ENCODE measurements at regions not wholly inside any gene's neighbourhood (a gene's known extent, or its start where the extent isn't known, plus 50 kb on each side); places are given as distances from the start of the nearest gene placed in this dataset.
"Not testable (repeated sequence)": the region's sequence is repeated elsewhere in the genome, so short reads cannot be mapped to it uniquely, and the experiment has no call there.

- DNase-seq: no peak
- no peaks in the 10 kb centered on the region for H3K36me3 Mint-ChIP-seq
- no peaks in the 10 kb centered on the region for H3K4me1 Mint-ChIP-seq
- peaks cover 5 to 30% (median 7%) of the 10 kb centered on the region in 6 donors for H3K9me3 Mint-ChIP-seq
- H3K4me3 Mint-ChIP-seq: no peak overlapping the region
- no peak overlapping the region for H3K27ac Mint-ChIP-seq
- peaks cover 0 to 4% (median 0%) of the 10 kb centered on the region in 3 donors for H3K27me3 Mint-ChIP-seq (ENCODE audit: low read depth in 3 of 3)
Observed at GRCh38 chr10:108363576-108363975, 1199.1 kb upstream of the SORCS1 start.

GRCh38 chr10:108362961-108363360, 1198.5 kb upstream of the SORCS1 start:
- H3K27ac Mint-ChIP-seq: no peak overlapping the region
- DNase-seq: no peak
- peaks cover 5 to 29% (median 7%) of the 10 kb centered on the region in 6 donors for H3K9me3 Mint-ChIP-seq
- no peaks in the 10 kb centered on the region for H3K4me1 Mint-ChIP-seq
- no peak overlapping the region for H3K4me3 Mint-ChIP-seq
- peaks cover 0 to 4% (median 0%) of the 10 kb centered on the region in 3 donors for H3K27me3 Mint-ChIP-seq (ENCODE audit: low read depth in 3 of 3)
- no peaks in the 10 kb centered on the region for H3K36me3 Mint-ChIP-seq

GRCh38 chr10:108362296-108362695, 1197.8 kb upstream of the SORCS1 start:
- H3K4me1 Mint-ChIP-seq: no peaks in the 10 kb centered on the region
- no peak for DNase-seq
- H3K27me3 Mint-ChIP-seq (ENCODE audit: low read depth in 3 of 3): peaks cover 0 to 4% (median 0%) of the 10 kb centered on the region in 3 donors
- no peaks in the 10 kb centered on the region for H3K36me3 Mint-ChIP-seq
- H3K4me3 Mint-ChIP-seq: no peak overlapping the region
- peaks cover 5 to 29% (median 7%) of the 10 kb centered on the region in 6 donors for H3K9me3 Mint-ChIP-seq
- no peak overlapping the region for H3K27ac Mint-ChIP-seq

GRCh38 chr10:108360187-108360586, 1195.7 kb upstream of the SORCS1 start:
- Mint-ChIP-seq H3K4me3 (no peak overlapping the region), H3K4me1 (no peaks in the 10 kb centered on the region), H3K27me3 (ENCODE audit: low read depth in 3 of 3) (peaks cover 0 to 4% (median 0%) of the 10 kb centered on the region in 3 donors), H3K9me3 (peaks cover 6 to 31% (median 10%) of the 10 kb centered on the region in 6 donors), H3K27ac (no peak overlapping the region), H3K36me3 (no peaks in the 10 kb centered on the region)
- no peak for DNase-seq

- peaks cover 0 to 2% (median 0%) of the 10 kb centered on the region in 3 donors for H3K27me3 Mint-ChIP-seq (ENCODE audit: low read depth in 3 of 3)
Observed at GRCh38 chr10:108358912-108359311, 1194.4 kb upstream of the SORCS1 start.

GRCh38 chr10:108352771-108353170, 1188.3 kb upstream of the SORCS1 start:
- Mint-ChIP-seq H3K9me3 (peaks cover 2 to 35% (median 9%) of the 10 kb centered on the region in 6 donors), H3K4me1 (no peaks in the 10 kb centered on the region), H3K4me3 (no peak overlapping the region), H3K36me3 (no peaks in the 10 kb centered on the region), H3K27me3 (ENCODE audit: low read depth in 3 of 3) (no peaks in the 10 kb centered on the region), H3K27ac (no peak overlapping the region)
- DNase-seq: no peak

More at GRCh38 chr10:108358912-108359311, 1194.4 kb upstream of the SORCS1 start:
- H3K4me3 Mint-ChIP-seq: no peak overlapping the region
- H3K9me3 Mint-ChIP-seq: peaks cover 6 to 32% (median 11%) of the 10 kb centered on the region in 6 donors
- H3K36me3 Mint-ChIP-seq: no peaks in the 10 kb centered on the region
- DNase-seq: no peak
- no peaks in the 10 kb centered on the region for H3K4me1 Mint-ChIP-seq
- no peak overlapping the region for H3K27ac Mint-ChIP-seq

- Mint-ChIP-seq H3K36me3 (no peaks in the 10 kb centered on the region), H3K4me1 (no peaks in the 10 kb centered on the region), H3K9me3 (peaks cover 2 to 25% (median 9%) of the 10 kb centered on the region in 6 donors), H3K27ac (no peak overlapping the region), H3K4me3 (no peak overlapping the region), H3K27me3 (ENCODE audit: low read depth in 3 of 3) (peaks cover 0 to 3% (median 0%) of the 10 kb centered on the region in 3 donors)
- no peak for DNase-seq
Observed at GRCh38 chr10:108348215-108348614, 1183.7 kb upstream of the SORCS1 start.

- Mint-ChIP-seq H3K36me3 (no peaks in the 10 kb centered on the region), H3K4me3 (no peak overlapping the region), H3K4me1 (no peaks in the 10 kb centered on the region), H3K27ac (no peak overlapping the region), H3K27me3 (ENCODE audit: low read depth in 3 of 3) (peaks cover 0 to 3% (median 0%) of the 10 kb centered on the region in 3 donors), H3K9me3 (peaks cover 2 to 22% (median 10%) of the 10 kb centered on the region in 6 donors)
- no peak for DNase-seq
Observed at GRCh38 chr10:108346066-108346465, 1181.6 kb upstream of the SORCS1 start.

- H3K4me1 Mint-ChIP-seq: no peaks in the 10 kb centered on the region
- H3K9me3 Mint-ChIP-seq: peaks cover 4 to 33% (median 15%) of the 10 kb centered on the region in 6 donors
- DNase-seq: no peak
- H3K36me3 Mint-ChIP-seq: no peaks in the 10 kb centered on the region
- peaks cover 0 to 2% (median 0%) of the 10 kb centered on the region in 3 donors for H3K27me3 Mint-ChIP-seq (ENCODE audit: low read depth in 3 of 3)
- H3K4me3 Mint-ChIP-seq: no peak overlapping the region
- H3K27ac Mint-ChIP-seq: no peak overlapping the region
Observed at GRCh38 chr10:108338146-108338545, 1173.6 kb upstream of the SORCS1 start.

- Mint-ChIP-seq H3K27ac (no peak overlapping the region), H3K4me1 (no peaks in the 10 kb centered on the region)
Observed at GRCh38 chr10:108336836-108337235, 1172.3 kb upstream of the SORCS1 start.

GRCh38 chr10:108327706-108328105, 1163.2 kb upstream of the SORCS1 start:
- Mint-ChIP-seq H3K4me3 (no peak overlapping the region), H3K27me3 (ENCODE audit: low read depth in 3 of 3) (peaks cover 0 to 2% (median 0%) of the 10 kb centered on the region in 3 donors), H3K9me3 (peaks cover 7 to 27% (median 11%) of the 10 kb centered on the region in 6 donors), H3K36me3 (no peaks in the 10 kb centered on the region), H3K27ac (no peak overlapping the region), H3K4me1 (no peaks in the 10 kb centered on the region)
- no peak for DNase-seq

More at GRCh38 chr10:108336836-108337235, 1172.3 kb upstream of the SORCS1 start:
- DNase-seq: no peak
- peaks cover 4 to 40% (median 15%) of the 10 kb centered on the region in 6 donors for H3K9me3 Mint-ChIP-seq
- H3K4me3 Mint-ChIP-seq: no peak overlapping the region
- H3K27me3 Mint-ChIP-seq (ENCODE audit: low read depth in 3 of 3): peaks cover 0 to 2% (median 0%) of the 10 kb centered on the region in 3 donors
- H3K36me3 Mint-ChIP-seq: no peaks in the 10 kb centered on the region

GRCh38 chr10:108323274-108323798, 1158.8 kb upstream of the SORCS1 start:
- Mint-ChIP-seq H3K4me1 (no peaks in the 10 kb centered on the region), H3K9me3 (peaks cover 4 to 28% (median 14%) of the 10 kb centered on the region in 6 donors), H3K4me3 (no peak overlapping the region), H3K36me3 (no peaks in the 10 kb centered on the region), H3K27ac (no peak overlapping the region), H3K27me3 (ENCODE audit: low read depth in 3 of 3) (peaks cover 0 to 4% (median 0%) of the 10 kb centered on the region in 3 donors)
- DNase-seq: no peak

- peaks cover 0 to 3% (median 0%) of the 10 kb centered on the region in 3 donors for H3K27me3 Mint-ChIP-seq (ENCODE audit: low read depth in 3 of 3)
- no peak overlapping the region for H3K27ac Mint-ChIP-seq
- DNase-seq: no peak
- peaks cover 0 to 8% (median 4%) of the 10 kb centered on the region in 6 donors for H3K9me3 Mint-ChIP-seq
- no peak overlapping the region for H3K4me3 Mint-ChIP-seq
- H3K36me3 Mint-ChIP-seq: no peaks in the 10 kb centered on the region
- H3K4me1 Mint-ChIP-seq: no peaks in the 10 kb centered on the region
Observed at GRCh38 chr10:108319434-108320222, 1155.1 kb upstream of the SORCS1 start.

GRCh38 chr10:108315636-108316035, 1151.1 kb upstream of the SORCS1 start:
- H3K36me3 Mint-ChIP-seq; H3K4me1 Mint-ChIP-seq; DNase-seq; H3K27me3 Mint-ChIP-seq (ENCODE audit: low read depth in 3 of 3); H3K27ac Mint-ChIP-seq; H3K9me3 Mint-ChIP-seq: not testable (repeated sequence)
- H3K4me3 Mint-ChIP-seq: peak overlapping the region in 4 of 5 donors; percentile 18 to 77 (median 44)
